ENCODE measurements at regions not wholly inside any gene's neighbourhood (a gene's known extent, or its start where the extent isn't known, plus 50 kb on each side); places are given as distances from the start of the nearest gene placed in this dataset.

DNA sequence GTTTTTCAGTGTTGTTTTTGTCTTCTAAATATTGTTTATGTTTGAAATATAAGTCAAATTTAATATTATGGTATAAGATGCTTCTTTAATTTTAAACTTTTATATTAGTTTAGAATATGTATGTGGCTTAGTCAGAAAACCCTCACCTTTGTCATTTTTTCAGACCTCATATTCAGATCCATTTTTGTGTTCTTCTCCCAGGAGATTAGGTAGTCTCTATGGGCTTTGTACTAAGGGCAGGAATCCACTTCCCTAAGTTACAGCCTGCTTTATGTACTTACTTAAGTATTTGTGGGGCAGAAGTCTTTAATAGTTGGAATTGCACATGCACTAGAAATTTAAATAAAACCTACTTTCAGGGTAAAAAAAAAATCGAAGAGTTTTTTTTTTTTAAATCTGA, 63.5 kb upstream of the TENM3 start:
- POLR2A ChIA-PET: no interaction called here
- Histone ChIP-seq H3K4me1 (ENCODE audit: control insufficient read depth in 1 of 2, insufficient read depth in 2 of 2, low read length in 2 of 2) (no peaks in the 10 kb centered on the region), H3K27ac (ENCODE audit: low read depth, low read length) (no peak overlapping the region)

More for the DNA sequence above, 63.5 kb upstream of the TENM3 start:
- no peak overlapping the region for H3K9ac ChIP-seq (ENCODE audit: low read length)
- H2AFZ ChIP-seq (ENCODE audit: low read depth, low read length, poor library complexity, severe bottlenecking): no peak overlapping the region
- TF ChIP-seq ATF3 (IDR thresholded peaks at IDR 0.05) (no peak), CBX3 (IDR thresholded peaks at IDR 0.05; ENCODE audit: low read depth) (no peak), ELF1 (IDR thresholded peaks at IDR 0.05; ENCODE audit: borderline replicate concordance, low read depth) (no peak), JUND (IDR thresholded peaks at IDR 0.05) (no peak), TCF7L2 (IDR thresholded peaks at IDR 0.05; ENCODE audit: borderline replicate concordance, extremely low read depth, insufficient read depth, insufficient read length) (no peak), ZNF274 (IDR thresholded peaks at IDR 0.05; ENCODE audit: low read depth, low read length) (no peak), RAD21 (IDR thresholded peaks at IDR 0.05; ENCODE audit: low read depth) (no peak), EZH2phosphoT487 (IDR thresholded peaks at IDR 0.05; ENCODE audit: borderline replicate concordance) (no peak), POLR2A (IDR thresholded peaks at IDR 0.05; ENCODE audit: borderline replicate concordance, extremely low read depth, insufficient read depth, insufficient read length) (no peak), FOSL1 (IDR thresholded peaks at IDR 0.05; ENCODE audit: low read depth) (no peak), SP1 (IDR thresholded peaks at IDR 0.05; ENCODE audit: low read depth) (no peak)
- TF ChIP-seq, protein P1, sequence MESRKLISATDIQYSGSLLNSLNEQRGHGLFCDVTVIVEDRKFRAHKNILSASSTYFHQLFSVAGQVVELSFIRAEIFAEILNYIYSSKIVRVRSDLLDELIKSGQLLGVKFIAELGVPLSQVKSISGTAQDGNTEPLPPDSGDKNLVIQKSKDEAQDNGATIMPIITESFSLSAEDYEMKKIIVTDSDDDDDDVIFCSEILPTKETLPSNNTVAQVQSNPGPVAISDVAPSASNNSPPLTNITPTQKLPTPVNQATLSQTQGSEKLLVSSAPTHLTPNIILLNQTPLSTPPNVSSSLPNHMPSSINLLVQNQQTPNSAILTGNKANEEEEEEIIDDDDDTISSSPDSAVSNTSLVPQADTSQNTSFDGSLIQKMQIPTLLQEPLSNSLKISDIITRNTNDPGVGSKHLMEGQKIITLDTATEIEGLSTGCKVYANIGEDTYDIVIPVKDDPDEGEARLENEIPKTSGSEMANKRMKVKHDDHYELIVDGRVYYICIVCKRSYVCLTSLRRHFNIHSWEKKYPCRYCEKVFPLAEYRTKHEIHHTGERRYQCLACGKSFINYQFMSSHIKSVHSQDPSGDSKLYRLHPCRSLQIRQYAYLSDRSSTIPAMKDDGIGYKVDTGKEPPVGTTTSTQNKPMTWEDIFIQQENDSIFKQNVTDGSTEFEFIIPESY (IDR thresholded peaks at IDR 0.05; ENCODE audit: extremely low read depth, insufficient replicate concordance, low read length): no peak
- ATAC-seq (no peak), DNase-seq (ENCODE audit: low read depth, low spot score) (no peak)
- H3K4me3 ChIP-seq (replicated peaks in 1 of 2; ENCODE audit: low read depth in 1 of 2, low read length in 2 of 2): no peak overlapping the region
- CTCF ChIA-PET: no interaction called here
- H3K9me3 ChIP-seq (ENCODE audit: control insufficient read depth in 1 of 2, insufficient read depth in 1 of 2, low read depth in 1 of 2, low read length in 2 of 2): no peaks in the 10 kb centered on the region
- BruUV-seq (replicated peaks): no TSS peak
- H4K20me1 ChIP-seq (ENCODE audit: insufficient read depth): no peaks in the 10 kb centered on the region
- RAD21 ChIA-PET (ENCODE audit: low non-redundant PET in 1 of 2, low total read pairs in 2 of 2, uncharacterized antibody in 2 of 2, unreplicated experiment in 2 of 2): no interaction called here
- no peaks in the 10 kb centered on the region for H3K79me2 ChIP-seq (ENCODE audit: insufficient read depth, low read length)
- no peak overlapping the region for H3K4me2 ChIP-seq (ENCODE audit: low read length)
- peaks cover 28% of the 10 kb centered on the region for H3K27me3 ChIP-seq (ENCODE audit: insufficient read depth, low read length)
- no peaks in the 10 kb centered on the region for H3K9me2 ChIP-seq (ENCODE audit: insufficient read depth)
- H3K36me3 ChIP-seq (ENCODE audit: control insufficient read depth in 1 of 2, insufficient read depth in 2 of 2, low read length in 2 of 2): no peaks in the 10 kb centered on the region
- intact Hi-C loops (cut with micrococcal nuclease): no loop called here

All from HCT116 (cell line).